ENCODE measurements at regions not wholly inside any gene's neighbourhood (a gene's known extent, or its start where the extent isn't known, plus 50 kb on each side); places are given as distances from the start of the nearest gene placed in this dataset.
"Not testable (repeated sequence)": the region's sequence is repeated elsewhere in the genome, so short reads cannot be mapped to it uniquely, and the experiment has no call there.

DNA sequence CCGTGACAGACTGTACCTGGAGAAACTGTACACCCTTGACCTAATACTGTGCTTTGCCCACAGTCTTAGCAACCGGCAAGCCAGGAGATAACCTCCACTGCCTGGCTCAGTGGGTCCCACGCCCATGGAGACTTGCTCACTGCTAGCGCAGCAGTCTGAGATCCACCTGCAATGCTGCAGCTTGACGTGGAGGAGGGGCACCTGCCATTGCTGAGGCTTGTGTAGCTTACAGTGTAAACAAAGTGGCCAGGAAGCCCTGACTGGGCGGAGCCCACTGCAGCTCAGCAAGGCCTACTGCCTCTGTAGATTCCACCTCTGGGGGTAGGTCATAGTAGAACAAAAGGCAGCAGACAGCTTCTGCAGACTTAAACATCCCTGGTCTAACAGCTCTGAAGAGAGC lies 189.3 kb downstream of the EDEM1 start:
- no peak overlapping the region for H3K4me3 Mint-ChIP-seq
- WGBS (ENCODE audit: insufficient coverage), result 96% methylated on average over 5 of the region's 6 CpGs
- no peaks in the 10 kb centered on the region for H3K27me3 Mint-ChIP-seq (ENCODE audit: low read depth in 3 of 3)
- no peak overlapping the region for H3K27ac Mint-ChIP-seq
- H3K4me3 ChIP-seq (replicated peaks in 1 of 3; ENCODE audit: low read depth in 2 of 3, low read length in 3 of 3), result no peak overlapping the region
- TF ChIP-seq, protein P1, sequence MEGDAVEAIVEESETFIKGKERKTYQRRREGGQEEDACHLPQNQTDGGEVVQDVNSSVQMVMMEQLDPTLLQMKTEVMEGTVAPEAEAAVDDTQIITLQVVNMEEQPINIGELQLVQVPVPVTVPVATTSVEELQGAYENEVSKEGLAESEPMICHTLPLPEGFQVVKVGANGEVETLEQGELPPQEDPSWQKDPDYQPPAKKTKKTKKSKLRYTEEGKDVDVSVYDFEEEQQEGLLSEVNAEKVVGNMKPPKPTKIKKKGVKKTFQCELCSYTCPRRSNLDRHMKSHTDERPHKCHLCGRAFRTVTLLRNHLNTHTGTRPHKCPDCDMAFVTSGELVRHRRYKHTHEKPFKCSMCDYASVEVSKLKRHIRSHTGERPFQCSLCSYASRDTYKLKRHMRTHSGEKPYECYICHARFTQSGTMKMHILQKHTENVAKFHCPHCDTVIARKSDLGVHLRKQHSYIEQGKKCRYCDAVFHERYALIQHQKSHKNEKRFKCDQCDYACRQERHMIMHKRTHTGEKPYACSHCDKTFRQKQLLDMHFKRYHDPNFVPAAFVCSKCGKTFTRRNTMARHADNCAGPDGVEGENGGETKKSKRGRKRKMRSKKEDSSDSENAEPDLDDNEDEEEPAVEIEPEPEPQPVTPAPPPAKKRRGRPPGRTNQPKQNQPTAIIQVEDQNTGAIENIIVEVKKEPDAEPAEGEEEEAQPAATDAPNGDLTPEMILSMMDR (IDR thresholded peaks at IDR 0.05), result no peak
- H3K9ac ChIP-seq (ENCODE audit: insufficient read depth, low read length, poor library complexity, severe bottlenecking), result no peak overlapping the region
- no peak overlapping the region for H2AFZ ChIP-seq (ENCODE audit: insufficient read depth, low read depth, low read length, poor library complexity, severe bottlenecking)
- peaks cover 5 to 18% (median 12%) of the 10 kb centered on the region in 7 donors for H3K9me3 Mint-ChIP-seq
- H3K27me3 ChIP-seq (ENCODE audit: control insufficient read depth in 2 of 2, insufficient read depth in 2 of 2, low read length in 2 of 2), result no peaks in the 10 kb centered on the region
- intact Hi-C loops (cut with micrococcal nuclease), result no loop called here
- no peak overlapping the region for H3K27ac ChIP-seq (ENCODE audit: low read depth in 1 of 2, low read length in 2 of 2)
- no peaks in the 10 kb centered on the region for H3K4me1 ChIP-seq (ENCODE audit: control insufficient read depth in 1 of 2, insufficient read depth in 2 of 2, low read length in 2 of 2)
- no peak overlapping the region for H3K4me2 ChIP-seq (replicated peaks; ENCODE audit: extremely low read depth, low read length, poor library complexity, severe bottlenecking)
- H3K36me3 Mint-ChIP-seq, result no peaks in the 10 kb centered on the region
- H3K9me3 ChIP-seq (replicated peaks in 1 of 2; ENCODE audit: control insufficient read depth in 1 of 2, insufficient read depth in 1 of 2, low read length in 2 of 2), result no peaks in the 10 kb centered on the region
- H3K36me3 ChIP-seq (replicated peaks in 1 of 2; ENCODE audit: control insufficient read depth in 1 of 2, insufficient read depth in 2 of 2, low read length in 2 of 2), result no peaks in the 10 kb centered on the region
- H4K20me1 ChIP-seq (ENCODE audit: insufficient read depth, low read length), result no peaks in the 10 kb centered on the region
- H3K79me2 ChIP-seq (ENCODE audit: insufficient read depth, low read length), result no peaks in the 10 kb centered on the region
- no peaks in the 10 kb centered on the region for H3K4me1 Mint-ChIP-seq
- no peak for DNase-seq

DNA sequence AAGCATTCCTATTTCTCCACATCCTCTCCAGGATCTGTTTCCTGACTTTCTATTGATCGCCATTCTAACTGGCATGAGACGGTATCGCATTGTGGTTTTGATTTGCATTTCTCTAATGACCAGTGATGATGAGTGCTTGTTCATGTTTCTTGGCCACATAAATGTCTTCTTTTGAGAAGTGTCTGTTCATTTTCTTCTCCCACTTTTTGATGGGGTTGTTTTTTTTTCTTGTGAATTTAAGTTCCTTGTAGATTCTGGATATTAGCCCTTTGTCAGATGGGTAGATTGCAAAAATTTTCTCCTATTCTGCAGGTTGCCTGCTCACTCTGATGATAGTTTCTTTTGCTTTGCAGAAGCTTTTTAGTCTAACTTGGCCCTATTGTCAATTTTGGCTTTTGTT lies 191.8 kb downstream of the EDEM1 start:
- intact Hi-C loops (cut with micrococcal nuclease); H4K20me1 ChIP-seq (ENCODE audit: insufficient read depth, low read length); H3K27me3 Mint-ChIP-seq (ENCODE audit: low read depth in 3 of 3); H3K9me3 ChIP-seq (replicated peaks in 1 of 2; ENCODE audit: control insufficient read depth in 1 of 2, insufficient read depth in 1 of 2, low read length in 2 of 2); DNase-seq; H3K36me3 ChIP-seq (replicated peaks in 1 of 2; ENCODE audit: control insufficient read depth in 1 of 2, insufficient read depth in 2 of 2, low read length in 2 of 2); H3K79me2 ChIP-seq (ENCODE audit: insufficient read depth, low read length); H3K9ac ChIP-seq (ENCODE audit: insufficient read depth, low read length, poor library complexity, severe bottlenecking); H3K4me3 Mint-ChIP-seq; H2AFZ ChIP-seq (ENCODE audit: insufficient read depth, low read depth, low read length, poor library complexity, severe bottlenecking); H3K4me1 ChIP-seq (ENCODE audit: control insufficient read depth in 1 of 2, insufficient read depth in 2 of 2, low read length in 2 of 2); H3K27ac Mint-ChIP-seq; H3K27ac ChIP-seq (ENCODE audit: low read depth in 1 of 2, low read length in 2 of 2); H3K36me3 Mint-ChIP-seq; H3K27me3 ChIP-seq (ENCODE audit: control insufficient read depth in 2 of 2, insufficient read depth in 2 of 2, low read length in 2 of 2); H3K4me1 Mint-ChIP-seq; H3K4me2 ChIP-seq (replicated peaks; ENCODE audit: extremely low read depth, low read length, poor library complexity, severe bottlenecking); H3K4me3 ChIP-seq (replicated peaks in 1 of 3; ENCODE audit: low read depth in 2 of 3, low read length in 3 of 3): not testable (repeated sequence)
- peaks cover 3 to 20% (median 13%) of the 10 kb centered on the region in 7 donors for H3K9me3 Mint-ChIP-seq
- WGBS (ENCODE audit: insufficient coverage), result no CpG with 5 or more reads among the region's 3 CpGs

DNA sequence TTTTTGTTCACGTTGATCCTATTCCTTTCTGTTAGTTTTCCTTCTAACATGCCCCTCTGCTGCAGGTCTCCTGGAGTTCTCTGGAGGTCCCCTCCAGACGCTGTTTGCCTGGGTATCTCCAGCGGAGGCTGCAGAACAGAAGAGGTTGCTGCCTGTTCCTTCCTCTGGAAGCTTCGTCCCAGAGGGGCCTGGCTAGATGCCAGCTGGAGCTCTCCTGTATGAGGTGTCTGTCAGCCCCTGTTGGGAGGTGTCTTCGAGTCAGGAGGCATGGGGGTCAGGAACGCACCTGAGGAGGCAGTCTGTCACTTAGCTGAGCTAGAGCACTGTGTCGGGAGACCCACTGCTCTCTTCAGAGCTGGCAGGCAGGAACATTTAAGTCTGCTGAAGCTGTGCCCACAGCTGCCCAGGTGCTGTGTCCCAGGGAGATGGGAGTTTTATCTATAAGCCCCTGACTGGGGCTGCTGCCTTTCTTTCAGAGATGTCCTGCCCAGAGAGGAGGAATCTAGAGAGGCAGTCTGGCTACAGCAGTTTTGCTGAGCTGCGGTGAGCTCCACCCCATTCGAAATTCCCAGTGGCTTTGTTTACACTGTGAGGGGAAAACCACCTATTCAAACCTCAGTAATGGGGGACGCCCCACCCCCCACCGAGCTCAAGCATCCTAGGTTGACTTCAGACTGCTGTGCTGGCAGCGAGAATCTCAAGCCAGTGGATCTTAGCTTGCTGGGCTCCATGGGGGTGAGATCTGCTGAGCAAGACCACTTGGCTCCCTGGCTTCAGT lies 196.2 kb downstream of the EDEM1 start:
- DNase-seq; H3K79me2 ChIP-seq (ENCODE audit: insufficient read depth, low read length); H3K27me3 Mint-ChIP-seq (ENCODE audit: low read depth in 3 of 3); H3K36me3 Mint-ChIP-seq; intact Hi-C loops (cut with micrococcal nuclease); H3K27me3 ChIP-seq (ENCODE audit: control insufficient read depth in 2 of 2, insufficient read depth in 2 of 2, low read length in 2 of 2); H3K4me1 Mint-ChIP-seq; H3K4me2 ChIP-seq (replicated peaks; ENCODE audit: extremely low read depth, low read length, poor library complexity, severe bottlenecking); H3K4me3 Mint-ChIP-seq; H2AFZ ChIP-seq (ENCODE audit: insufficient read depth, low read depth, low read length, poor library complexity, severe bottlenecking); H3K27ac Mint-ChIP-seq; H3K4me1 ChIP-seq (ENCODE audit: control insufficient read depth in 1 of 2, insufficient read depth in 2 of 2, low read length in 2 of 2); H3K9ac ChIP-seq (ENCODE audit: insufficient read depth, low read length, poor library complexity, severe bottlenecking); H3K36me3 ChIP-seq (replicated peaks in 1 of 2; ENCODE audit: control insufficient read depth in 1 of 2, insufficient read depth in 2 of 2, low read length in 2 of 2); H3K27ac ChIP-seq (ENCODE audit: low read depth in 1 of 2, low read length in 2 of 2); H3K4me3 ChIP-seq (replicated peaks in 1 of 3; ENCODE audit: low read depth in 2 of 3, low read length in 3 of 3); H3K9me3 ChIP-seq (replicated peaks in 1 of 2; ENCODE audit: control insufficient read depth in 1 of 2, insufficient read depth in 1 of 2, low read length in 2 of 2); H4K20me1 ChIP-seq (ENCODE audit: insufficient read depth, low read length): not testable (repeated sequence)
- 96% methylated on average over 5 of the region's 12 CpGs for WGBS (ENCODE audit: insufficient coverage)
- H3K9me3 Mint-ChIP-seq, result peaks cover 1 to 16% (median 10%) of the 10 kb centered on the region in 7 donors
